OCI-LY1 (cell line): ENCODE measurements at regions not wholly inside any gene's neighbourhood (a gene's known extent, or its start where the extent isn't known, plus 50 kb on each side); places are given as distances from the start of the nearest gene placed in this dataset.

Source experiments
- H2AFZ ChIP-seq: fragments of 200-600 bp; sonication (generic), shearing (Covaris generic); 2 replicates; pipeline ENCODE4 v1.6.0; 2014; ENCODE audit warnings: antibody characterized with exemption, mild to moderate bottlenecking, low read length
- H3F3A ChIP-seq: fragments of 200-600 bp; sonication (generic), shearing (Covaris generic); 2 replicates; pipeline ENCODE4 v1.6.0; 2014; ENCODE audit warnings: mild to moderate bottlenecking, antibody characterized with exemption, low read length, moderate library complexity; ENCODE audit not compliant: insufficient read depth
- H3K27ac ChIP-seq: fragments of 200-600 bp; sonication (generic); 2 replicates; pipeline ENCODE4 v1.5.1; 2014; ENCODE audit warnings: low read length, mixed run types, mild to moderate bottlenecking, low read depth; ENCODE audit not compliant: poor library complexity, severe bottlenecking
- H3K27me3 ChIP-seq: fragments of 200-600 bp; sonication (generic); 2 replicates; pipeline ENCODE4 v1.6.0; 2014; ENCODE audit warnings: antibody characterized with exemption, mild to moderate bottlenecking, low read length, moderate library complexity; ENCODE audit not compliant: insufficient read depth
- H3K36me3 ChIP-seq: fragments of 200-600 bp; sonication (generic); 2 replicates; pipeline ENCODE4 v1.6.1; 2014; ENCODE audit warnings: mild to moderate bottlenecking, antibody characterized with exemption, low read length, moderate library complexity, mixed read lengths; ENCODE audit not compliant: insufficient read depth
- H3K4me1 ChIP-seq: fragments of 200-600 bp; sonication (generic); 2 replicates; pipeline ENCODE4 v1.5.1; 2014; ENCODE audit warnings: mild to moderate bottlenecking, low read length, moderate library complexity; ENCODE audit not compliant: insufficient read depth, severe bottlenecking
- H3K4me2 ChIP-seq: fragments of 200-600 bp; sonication (generic), shearing (Covaris generic); 2 replicates; pipeline ENCODE4 v1.6.1; 2014; ENCODE audit warnings: low read length
- H3K4me3 ChIP-seq: fragments of 200-600 bp; sonication (generic); 2 replicates; pipeline ENCODE4 v1.5.1; 2014; ENCODE audit warnings: low read length, low read depth, mild to moderate bottlenecking, mixed read lengths; ENCODE audit not compliant: poor library complexity, severe bottlenecking
- H3K79me2 ChIP-seq: fragments of 200-600 bp; shearing (Covaris generic); 2 replicates; pipeline ENCODE4 v1.6.1; 2016; ENCODE audit warnings: mixed run types, low read length, mixed read lengths; ENCODE audit not compliant: insufficient read depth
- H3K9ac ChIP-seq: fragments of 200-600 bp; sonication (generic), shearing (Covaris generic); 2 replicates; pipeline ENCODE4 v1.6.1; 2014; ENCODE audit warnings: mild to moderate bottlenecking, low read length, mixed read lengths
- H3K9me2 ChIP-seq: fragments of 200-600 bp; sonication (generic), shearing (Covaris generic); 2 replicates; pipeline ENCODE4 v1.6.1; 2014; ENCODE audit warnings: low read depth, mild to moderate bottlenecking, low read length, mixed read lengths
- H3K9me3 ChIP-seq: fragments of 200-600 bp; shearing (Covaris generic); 2 replicates; pipeline ENCODE4 v1.6.1; 2014; ENCODE audit warnings: low read length, mixed read lengths
- H4K20me1 ChIP-seq: fragments of 200-600 bp; sonication (generic), shearing (Covaris generic); 2 replicates; pipeline ENCODE4 v1.6.0; 2016; ENCODE audit warnings: mild to moderate bottlenecking, low read length; ENCODE audit not compliant: insufficient read depth
- EZH2 ChIP-seq: fragments of 200-600 bp; sonication (generic), shearing (Covaris generic); IDR thresholded peaks from 2 replicates; pipeline ENCODE4 v1.8.0; 2017; ENCODE audit warnings: borderline replicate concordance, mixed run types, mild to moderate bottlenecking, antibody characterized with exemption, low read length, moderate library complexity, mixed read lengths
- TF ChIP-seq, protein P1 (sequence below): fragments of 200-600 bp; sonication (generic), shearing (Covaris generic); IDR thresholded peaks from 2 replicates; pipeline ENCODE4 v1.5.1; 2017; ENCODE audit warnings: mild to moderate bottlenecking, antibody characterized with exemption, low read length, moderate library complexity, mixed read lengths

- Histone ChIP-seq H3K9me2 (no peaks in the 10 kb centered on the region), H3K79me2 (no peaks in the 10 kb centered on the region), H3K36me3 (no peaks in the 10 kb centered on the region), H3K27ac (no peak overlapping the region), H3K27me3 (no peaks in the 10 kb centered on the region; the same call in 1 of the 2 replicates), H3K4me1 (no peaks in the 10 kb centered on the region), H3F3A (no peaks in the 10 kb centered on the region), H2AFZ (no peak overlapping the region), H3K9ac (no peak overlapping the region), H3K4me2 (no peak overlapping the region), H4K20me1 (no peaks in the 10 kb centered on the region), H3K4me3 (no peak overlapping the region), H3K9me3 (no peaks in the 10 kb centered on the region)
- TF ChIP-seq EZH2, result no peak
These were observed 275.8 kb downstream of the FOXL1 start for GRCh38 chr16:86854058-86854621.

- H4K20me1 ChIP-seq, result no peaks in the 10 kb centered on the region
- no peaks in the 10 kb centered on the region for H3K9me3 ChIP-seq
- no peak overlapping the region for H3K4me3 ChIP-seq
- no peaks in the 10 kb centered on the region for H3K36me3 ChIP-seq
- no peak overlapping the region for H3K9ac ChIP-seq
- H3K27me3 ChIP-seq, result no peaks in the 10 kb centered on the region; the same call in 1 of the 2 replicates
- H3K4me2 ChIP-seq, result no peak overlapping the region
- H3K79me2 ChIP-seq, result no peaks in the 10 kb centered on the region
- H2AFZ ChIP-seq, result no peak overlapping the region
- H3K9me2 ChIP-seq, result no peaks in the 10 kb centered on the region
- H3F3A ChIP-seq, result no peaks in the 10 kb centered on the region
- no peak overlapping the region for H3K27ac ChIP-seq
- no peaks in the 10 kb centered on the region for H3K4me1 ChIP-seq
- TF ChIP-seq, protein P1, sequence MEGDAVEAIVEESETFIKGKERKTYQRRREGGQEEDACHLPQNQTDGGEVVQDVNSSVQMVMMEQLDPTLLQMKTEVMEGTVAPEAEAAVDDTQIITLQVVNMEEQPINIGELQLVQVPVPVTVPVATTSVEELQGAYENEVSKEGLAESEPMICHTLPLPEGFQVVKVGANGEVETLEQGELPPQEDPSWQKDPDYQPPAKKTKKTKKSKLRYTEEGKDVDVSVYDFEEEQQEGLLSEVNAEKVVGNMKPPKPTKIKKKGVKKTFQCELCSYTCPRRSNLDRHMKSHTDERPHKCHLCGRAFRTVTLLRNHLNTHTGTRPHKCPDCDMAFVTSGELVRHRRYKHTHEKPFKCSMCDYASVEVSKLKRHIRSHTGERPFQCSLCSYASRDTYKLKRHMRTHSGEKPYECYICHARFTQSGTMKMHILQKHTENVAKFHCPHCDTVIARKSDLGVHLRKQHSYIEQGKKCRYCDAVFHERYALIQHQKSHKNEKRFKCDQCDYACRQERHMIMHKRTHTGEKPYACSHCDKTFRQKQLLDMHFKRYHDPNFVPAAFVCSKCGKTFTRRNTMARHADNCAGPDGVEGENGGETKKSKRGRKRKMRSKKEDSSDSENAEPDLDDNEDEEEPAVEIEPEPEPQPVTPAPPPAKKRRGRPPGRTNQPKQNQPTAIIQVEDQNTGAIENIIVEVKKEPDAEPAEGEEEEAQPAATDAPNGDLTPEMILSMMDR, result no peak
- TF ChIP-seq EZH2, result no peak
These were observed 276.4 kb downstream of the FOXL1 start for GRCh38 chr16:86854626-86855294.

DNA sequence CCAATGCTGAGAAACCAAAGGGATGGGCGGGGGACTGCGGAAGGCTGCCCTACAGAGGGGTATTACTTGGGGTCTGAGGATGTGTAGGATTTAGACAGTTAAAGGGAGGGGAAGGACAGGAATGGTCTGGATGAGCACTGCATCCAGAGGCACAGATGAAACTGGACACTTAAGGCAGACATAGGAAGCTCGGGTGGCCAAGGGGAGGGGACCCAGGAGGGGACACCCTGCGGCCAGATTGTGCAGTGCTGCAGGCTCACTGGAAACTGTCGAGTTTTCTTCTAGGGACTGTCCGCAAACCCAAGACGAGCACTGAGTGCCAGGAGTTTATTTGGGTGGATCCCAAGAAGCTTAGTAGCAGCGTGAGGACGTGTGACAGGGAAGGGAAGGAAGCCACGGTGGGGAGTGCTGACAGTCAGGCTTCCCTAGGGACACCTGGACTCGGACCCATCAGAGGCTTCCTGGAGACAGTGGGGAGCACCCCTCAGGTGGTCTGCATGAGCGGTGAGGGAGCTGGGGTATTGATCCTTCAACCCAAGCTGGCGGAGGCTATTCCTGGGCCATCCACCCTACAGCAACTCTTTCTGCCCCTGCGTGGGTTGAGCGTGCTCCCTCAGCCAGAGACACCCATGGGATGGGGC lies 278.7 kb downstream of the FOXL1 start:
- no peak overlapping the region for H3K4me3 ChIP-seq
- TF ChIP-seq, protein P1, result no peak
- TF ChIP-seq EZH2, result no peak
- no peaks in the 10 kb centered on the region for H3F3A ChIP-seq
- H3K79me2 ChIP-seq, result no peaks in the 10 kb centered on the region
- H3K9me3 ChIP-seq, result no peaks in the 10 kb centered on the region
- no peaks in the 10 kb centered on the region for H3K9me2 ChIP-seq
- no peaks in the 10 kb centered on the region for H3K4me1 ChIP-seq
- H3K4me2 ChIP-seq, result no peak overlapping the region
- H2AFZ ChIP-seq, result no peak overlapping the region
- H3K27ac ChIP-seq, result no peak overlapping the region
- H3K36me3 ChIP-seq, result no peaks in the 10 kb centered on the region
- no peaks in the 10 kb centered on the region for H4K20me1 ChIP-seq
- H3K9ac ChIP-seq, result no peak overlapping the region
- H3K27me3 ChIP-seq, result no peaks in the 10 kb centered on the region; the same call in 1 of the 2 replicates
